MM.1S (cell line): ENCODE measurements at regions not wholly inside any gene's neighbourhood (a gene's known extent, or its start where the extent isn't known, plus 50 kb on each side); places are given as distances from the start of the nearest gene placed in this dataset.
A peak's percentile ranks its signal among the peaks of the same experiment; 100 is the strongest.
"Not testable (repeated sequence)": the region's sequence is repeated elsewhere in the genome, so short reads cannot be mapped to it uniquely, and the experiment has no call there.

Experiments used
- DNase-seq: peaks from one replicate; pipeline ENCODE4 v3.0.0-alpha.2; 2015
- H2AFZ ChIP-seq: fragments of 300-600 bp; sonication (generic); 2 replicates; pipeline ENCODE4 v1.6.0; 2016; ENCODE audit warnings: antibody characterized with exemption, low read length
- H3F3A ChIP-seq: fragments of 300-600 bp; sonication (generic); 2 replicates; pipeline ENCODE4 v1.6.1; 2016; ENCODE audit warnings: mild to moderate bottlenecking, antibody characterized with exemption, low read length, moderate library complexity, mixed read lengths; ENCODE audit not compliant: insufficient read depth
- H3K27ac ChIP-seq: fragments of 300-600 bp; sonication (generic); 2 replicates; pipeline ENCODE4 v1.5.1; 2016; ENCODE audit warnings: mild to moderate bottlenecking, low read length
- H3K27me3 ChIP-seq: fragments of 300-600 bp; sonication (generic); replicated peaks from 2 replicates; pipeline ENCODE4 v1.6.0; 2016; ENCODE audit warnings: low read length; ENCODE audit not compliant: insufficient read depth
- H3K36me3 ChIP-seq: fragments of 300-600 bp; sonication (generic); replicated peaks from 2 replicates; pipeline ENCODE4 v1.6.1; 2016; ENCODE audit warnings: mild to moderate bottlenecking, low read length, mixed read lengths; ENCODE audit not compliant: insufficient read depth
- H3K4me1 ChIP-seq: fragments of 300-600 bp; sonication (generic); 2 replicates; pipeline ENCODE4 v1.6.1; 2016; ENCODE audit warnings: low read length, mixed read lengths
- H3K4me2 ChIP-seq: fragments of 300-600 bp; sonication (generic); 2 replicates; pipeline ENCODE4 v1.6.0; 2016; ENCODE audit warnings: low read depth, low read length
- H3K4me3 ChIP-seq: fragments of 300-600 bp; sonication (generic); 2 replicates; pipeline ENCODE4 v1.5.1; 2016; ENCODE audit warnings: low read length, mixed read lengths
- H3K79me2 ChIP-seq: fragments of 300-600 bp; sonication (generic); 2 replicates; pipeline ENCODE4 v1.6.1; 2016; ENCODE audit warnings: mixed run types, low read length, mixed read lengths
- H3K9ac ChIP-seq: fragments of 300-600 bp; sonication (generic); 2 replicates; pipeline ENCODE4 v1.6.1; 2016; ENCODE audit warnings: low read length, mixed read lengths
- H3K9me2 ChIP-seq: fragments of 300-600 bp; sonication (generic); replicated peaks from 2 replicates; pipeline ENCODE4 v1.6.1; 2016; ENCODE audit warnings: mild to moderate bottlenecking, low read length, mixed read lengths; ENCODE audit not compliant: insufficient read depth
- H3K9me3 ChIP-seq: fragments of 300-600 bp; sonication (generic); replicated peaks from 2 replicates; pipeline ENCODE4 v1.6.1; 2016; ENCODE audit warnings: mild to moderate bottlenecking, low read length, mixed read lengths; ENCODE audit not compliant: insufficient read depth
- H4K20me1 ChIP-seq: fragments of 300-600 bp; sonication (generic); 2 replicates; pipeline ENCODE4 v1.6.1; 2016; ENCODE audit warnings: mild to moderate bottlenecking, low read length, moderate library complexity, mixed read lengths; ENCODE audit not compliant: insufficient read depth
- EZH2 ChIP-seq: fragments of 300-600 bp; sonication (generic); optimal IDR thresholded peaks from 2 replicates; pipeline ENCODE3; 2017; ENCODE audit warnings: low read depth, mild to moderate bottlenecking, antibody characterized with exemption, low read length, mixed read lengths
- EZH2phosphoT487 ChIP-seq: fragments of 300-600 bp; sonication (generic); IDR thresholded peaks from 2 replicates; pipeline ENCODE4 v1.6.1; 2018; ENCODE audit warnings: antibody characterized with exemption, low read length
- TF ChIP-seq, protein P1 (sequence below): fragments of 300-600 bp; sonication (generic); IDR thresholded peaks from 2 replicates; pipeline ENCODE4 v1.5.1; 2016; ENCODE audit warnings: antibody characterized with exemption, low read length, mixed read lengths

DNA sequence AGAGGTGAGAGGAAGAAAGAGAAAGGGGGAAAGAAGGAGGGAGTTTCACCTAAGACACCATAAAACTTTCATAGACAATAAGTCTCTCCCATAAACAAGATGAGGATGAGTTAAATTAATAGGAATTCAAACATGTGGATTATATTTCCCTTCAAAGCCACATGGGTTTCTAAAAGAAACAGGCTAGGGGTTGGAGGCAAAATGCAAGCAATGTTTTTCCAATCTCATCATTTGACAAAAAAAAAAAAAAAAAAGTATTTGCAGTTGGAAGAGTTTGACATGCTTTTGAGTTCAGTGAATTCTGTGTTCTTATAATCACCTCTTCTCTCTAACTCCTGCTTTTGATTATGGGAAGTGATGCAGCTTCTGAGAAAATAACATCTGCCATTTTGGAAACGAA lies 186.1 kb upstream of the ADRA1D start:
- Histone ChIP-seq H3K36me3 (no peaks in the 10 kb centered on the region), H3K79me2 (no peaks in the 10 kb centered on the region), H4K20me1 (no peaks in the 10 kb centered on the region), H3F3A (no peaks in the 10 kb centered on the region), H3K4me1 (no peaks in the 10 kb centered on the region), H3K4me2 (no peak overlapping the region), H3K27ac (no peak overlapping the region), H3K9ac (no peak overlapping the region), H3K4me3 (no peak overlapping the region), H2AFZ (peak overlapping the region; percentile 17; the same call in 1 of the 2 replicates), H3K27me3 (no peaks in the 10 kb centered on the region), H3K9me3 (no peaks in the 10 kb centered on the region), H3K9me2 (no peaks in the 10 kb centered on the region)
- DNase-seq: no peak
- no peak for TF ChIP-seq EZH2phosphoT487
- no peak for TF ChIP-seq EZH2
- TF ChIP-seq, protein P1, sequence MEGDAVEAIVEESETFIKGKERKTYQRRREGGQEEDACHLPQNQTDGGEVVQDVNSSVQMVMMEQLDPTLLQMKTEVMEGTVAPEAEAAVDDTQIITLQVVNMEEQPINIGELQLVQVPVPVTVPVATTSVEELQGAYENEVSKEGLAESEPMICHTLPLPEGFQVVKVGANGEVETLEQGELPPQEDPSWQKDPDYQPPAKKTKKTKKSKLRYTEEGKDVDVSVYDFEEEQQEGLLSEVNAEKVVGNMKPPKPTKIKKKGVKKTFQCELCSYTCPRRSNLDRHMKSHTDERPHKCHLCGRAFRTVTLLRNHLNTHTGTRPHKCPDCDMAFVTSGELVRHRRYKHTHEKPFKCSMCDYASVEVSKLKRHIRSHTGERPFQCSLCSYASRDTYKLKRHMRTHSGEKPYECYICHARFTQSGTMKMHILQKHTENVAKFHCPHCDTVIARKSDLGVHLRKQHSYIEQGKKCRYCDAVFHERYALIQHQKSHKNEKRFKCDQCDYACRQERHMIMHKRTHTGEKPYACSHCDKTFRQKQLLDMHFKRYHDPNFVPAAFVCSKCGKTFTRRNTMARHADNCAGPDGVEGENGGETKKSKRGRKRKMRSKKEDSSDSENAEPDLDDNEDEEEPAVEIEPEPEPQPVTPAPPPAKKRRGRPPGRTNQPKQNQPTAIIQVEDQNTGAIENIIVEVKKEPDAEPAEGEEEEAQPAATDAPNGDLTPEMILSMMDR: no peak

- no peak overlapping the region for H2AFZ ChIP-seq
- no peaks in the 10 kb centered on the region for H4K20me1 ChIP-seq
- no peaks in the 10 kb centered on the region for H3K27me3 ChIP-seq
- no peaks in the 10 kb centered on the region for H3K79me2 ChIP-seq
- no peaks in the 10 kb centered on the region for H3F3A ChIP-seq
- no peak for TF ChIP-seq EZH2
- TF ChIP-seq, protein P1: no peak
- no peak for TF ChIP-seq EZH2phosphoT487
- H3K27ac ChIP-seq: no peak overlapping the region
- H3K9me3 ChIP-seq: no peaks in the 10 kb centered on the region
- H3K9ac ChIP-seq: no peak overlapping the region
- H3K9me2 ChIP-seq: no peaks in the 10 kb centered on the region
- no peak overlapping the region for H3K4me3 ChIP-seq
- no peak overlapping the region for H3K4me2 ChIP-seq
- no peaks in the 10 kb centered on the region for H3K36me3 ChIP-seq
- DNase-seq: no peak
- H3K4me1 ChIP-seq: no peaks in the 10 kb centered on the region
These were observed 185.6 kb upstream of the ADRA1D start for GRCh38 chr20:4434681-4435080.

- Histone ChIP-seq H3K4me3 (no peak overlapping the region), H3K9me3 (no peaks in the 10 kb centered on the region), H4K20me1 (no peaks in the 10 kb centered on the region), H3K4me2 (no peak overlapping the region), H3K4me1 (peaks cover 6% of the 10 kb centered on the region), H3K9me2 (no peaks in the 10 kb centered on the region), H3F3A (no peaks in the 10 kb centered on the region), H2AFZ (no peak overlapping the region), H3K79me2 (no peaks in the 10 kb centered on the region), H3K27ac (no peak overlapping the region), H3K36me3 (no peaks in the 10 kb centered on the region), H3K27me3 (no peaks in the 10 kb centered on the region), H3K9ac (no peak overlapping the region)
- TF ChIP-seq, protein P1: no peak
- no peak for TF ChIP-seq EZH2
- DNase-seq: no peak
These were observed 182.4 kb upstream of the ADRA1D start for GRCh38 chr20:4431446-4431845.

- H3F3A ChIP-seq, H2AFZ ChIP-seq, H3K36me3 ChIP-seq, DNase-seq, H3K27ac ChIP-seq, H3K4me2 ChIP-seq, H3K4me3 ChIP-seq, H3K9me3 ChIP-seq, H3K79me2 ChIP-seq, H3K9me2 ChIP-seq, H3K27me3 ChIP-seq, H3K9ac ChIP-seq, H4K20me1 ChIP-seq, H3K4me1 ChIP-seq: not testable (repeated sequence)
These were observed 181.7 kb upstream of the ADRA1D start for GRCh38 chr20:4430826-4431225.
